ENCODE measurements at regions not wholly inside any gene's neighbourhood (a gene's known extent, or its start where the extent isn't known, plus 50 kb on each side); places are given as distances from the start of the nearest gene placed in this dataset.

DNA sequence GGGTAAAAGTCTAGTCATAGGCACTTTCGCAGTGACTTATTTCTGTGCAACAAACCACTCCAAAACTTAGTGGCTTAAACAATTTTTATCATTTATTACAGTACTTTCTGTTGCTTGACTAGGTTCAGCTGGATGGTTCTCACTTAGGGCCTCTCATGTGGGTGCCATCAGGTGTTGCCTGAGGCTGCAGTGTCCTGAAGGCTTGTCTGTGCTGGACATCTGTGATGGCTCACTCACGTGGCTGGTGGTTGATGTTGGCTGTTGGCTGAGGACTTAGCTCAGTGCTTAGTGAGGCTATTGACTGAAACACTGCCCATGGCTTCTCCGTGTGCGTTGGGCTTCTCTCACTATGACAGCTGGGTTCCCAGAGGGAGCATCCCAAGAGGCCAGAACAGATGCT is 81.4 kb upstream of the GCFC2 start:
- no peak overlapping the region for H3K27ac ChIP-seq
- TF ChIP-seq, protein P1, sequence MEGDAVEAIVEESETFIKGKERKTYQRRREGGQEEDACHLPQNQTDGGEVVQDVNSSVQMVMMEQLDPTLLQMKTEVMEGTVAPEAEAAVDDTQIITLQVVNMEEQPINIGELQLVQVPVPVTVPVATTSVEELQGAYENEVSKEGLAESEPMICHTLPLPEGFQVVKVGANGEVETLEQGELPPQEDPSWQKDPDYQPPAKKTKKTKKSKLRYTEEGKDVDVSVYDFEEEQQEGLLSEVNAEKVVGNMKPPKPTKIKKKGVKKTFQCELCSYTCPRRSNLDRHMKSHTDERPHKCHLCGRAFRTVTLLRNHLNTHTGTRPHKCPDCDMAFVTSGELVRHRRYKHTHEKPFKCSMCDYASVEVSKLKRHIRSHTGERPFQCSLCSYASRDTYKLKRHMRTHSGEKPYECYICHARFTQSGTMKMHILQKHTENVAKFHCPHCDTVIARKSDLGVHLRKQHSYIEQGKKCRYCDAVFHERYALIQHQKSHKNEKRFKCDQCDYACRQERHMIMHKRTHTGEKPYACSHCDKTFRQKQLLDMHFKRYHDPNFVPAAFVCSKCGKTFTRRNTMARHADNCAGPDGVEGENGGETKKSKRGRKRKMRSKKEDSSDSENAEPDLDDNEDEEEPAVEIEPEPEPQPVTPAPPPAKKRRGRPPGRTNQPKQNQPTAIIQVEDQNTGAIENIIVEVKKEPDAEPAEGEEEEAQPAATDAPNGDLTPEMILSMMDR (IDR thresholded peaks at IDR 0.05): no peak
- TF ChIP-seq ZFX (IDR thresholded peaks at IDR 0.05; ENCODE audit: borderline replicate concordance): no peak

DNA sequence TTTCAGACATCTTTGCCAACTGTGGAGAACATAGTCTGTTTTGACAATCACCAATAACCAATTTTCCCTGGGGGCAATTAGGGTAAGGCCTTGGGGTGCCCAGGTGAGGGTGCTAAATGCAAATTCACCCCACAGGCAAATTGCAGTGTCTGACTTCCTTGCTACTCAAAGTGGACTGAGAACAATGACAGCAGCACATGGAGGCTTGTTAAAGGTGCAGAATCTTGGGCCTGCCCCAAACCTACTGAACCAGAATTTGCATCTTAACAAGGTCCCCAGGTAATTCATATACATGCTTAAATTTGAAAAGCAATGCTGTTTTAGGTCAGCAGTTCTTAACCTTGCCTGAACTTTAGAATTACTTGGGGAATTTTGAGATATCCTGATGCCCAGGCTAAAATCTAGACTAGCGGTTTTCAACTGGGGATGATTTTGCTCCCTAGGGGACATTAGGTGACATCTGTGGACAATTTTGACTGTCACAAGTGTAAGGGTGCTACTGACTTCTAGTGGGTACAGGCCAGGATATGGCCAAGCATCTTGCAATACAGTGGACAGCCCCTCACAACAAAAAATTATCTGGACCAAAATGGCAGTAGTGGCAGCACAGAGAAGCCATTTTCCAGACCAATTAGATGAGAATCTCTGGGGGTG is 80.2 kb upstream of the GCFC2 start:
- no peak for TF ChIP-seq ZFX (IDR thresholded peaks at IDR 0.05; ENCODE audit: borderline replicate concordance)
- TF ChIP-seq, protein P1 (IDR thresholded peaks at IDR 0.05): no peak
- H3K27ac ChIP-seq: no peak overlapping the region

DNA sequence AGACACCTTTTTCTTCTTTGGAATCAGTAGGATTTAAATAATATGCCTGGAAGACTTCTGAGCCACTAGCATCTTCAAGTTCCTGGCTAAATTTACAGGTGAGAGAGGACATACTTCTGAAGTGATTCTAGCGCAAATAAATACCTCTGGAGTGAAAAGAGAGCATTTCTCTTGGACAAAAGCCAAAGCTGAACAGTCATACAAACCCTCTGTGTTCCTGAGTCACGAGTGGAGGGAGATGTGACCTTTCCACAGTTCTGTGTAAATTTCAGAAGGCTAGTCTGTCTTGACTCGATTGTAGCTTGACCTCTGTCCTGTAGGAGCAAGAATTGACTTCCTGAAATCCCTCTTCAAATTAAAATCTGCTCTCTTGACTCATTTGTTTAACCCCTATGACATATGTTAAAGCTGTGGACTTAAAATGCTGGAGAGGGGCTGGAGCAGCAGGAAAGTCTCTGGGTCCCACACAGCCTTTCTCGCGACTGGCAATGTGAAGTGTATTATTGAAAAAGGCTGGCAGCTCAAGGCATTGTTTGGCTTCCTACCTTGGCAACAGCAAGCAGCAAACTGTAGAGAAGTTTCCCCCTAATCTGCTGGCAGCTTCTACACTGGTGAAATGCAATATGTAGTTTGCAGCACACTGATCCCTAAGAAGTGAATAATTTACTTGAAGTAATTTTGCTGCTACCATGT is 79.6 kb upstream of the GCFC2 start:
- TF ChIP-seq ZFX (IDR thresholded peaks at IDR 0.05; ENCODE audit: borderline replicate concordance): no peak
- TF ChIP-seq, protein P1 (IDR thresholded peaks at IDR 0.05): no peak
- no peak overlapping the region for H3K27ac ChIP-seq

DNA sequence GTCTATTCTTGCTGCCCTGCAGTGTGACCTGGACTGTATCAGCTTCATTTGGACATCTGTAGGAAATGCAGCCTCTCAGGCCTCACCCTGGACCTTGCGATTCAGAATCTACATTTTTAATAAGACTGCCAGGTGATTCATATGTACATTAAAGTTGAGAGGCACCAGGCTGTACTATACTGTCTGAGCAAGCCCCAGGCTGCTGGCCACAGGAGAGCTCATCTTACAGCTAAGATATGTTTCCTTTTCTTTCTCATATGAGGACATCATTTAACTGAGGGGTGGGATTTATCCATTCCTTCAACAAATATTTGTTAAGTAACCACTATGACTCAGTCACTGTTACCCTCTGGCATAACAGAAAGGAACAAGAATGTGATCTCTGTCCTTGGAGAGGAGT is 78.2 kb upstream of the GCFC2 start:
- TF ChIP-seq ZFX (IDR thresholded peaks at IDR 0.05; ENCODE audit: borderline replicate concordance): no peak
- TF ChIP-seq, protein P1 (IDR thresholded peaks at IDR 0.05): no peak
- H3K27ac ChIP-seq: 0 out of 2 replicates have a peak overlapping the region, but pooled peaks have one; percentile 3

DNA sequence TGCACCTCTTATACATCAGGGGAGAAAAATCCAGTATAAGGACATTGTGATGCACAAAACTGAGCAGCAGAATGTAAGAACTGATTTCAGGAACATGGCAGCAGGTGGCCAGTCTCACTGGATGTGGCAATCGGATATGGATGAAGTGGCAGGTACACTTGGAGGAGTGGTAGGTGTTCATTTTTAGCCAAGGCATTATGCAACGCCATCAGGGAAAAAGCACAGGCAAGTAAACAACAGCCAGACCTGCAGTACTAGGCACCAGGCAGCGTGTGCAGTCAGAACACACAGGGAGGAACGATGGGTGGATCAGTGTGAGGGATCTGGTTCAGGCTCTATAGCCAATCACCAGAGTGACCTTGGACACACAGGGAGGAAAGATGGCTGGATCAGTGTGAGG is 77.4 kb upstream of the GCFC2 start:
- H3K27ac ChIP-seq: no peak overlapping the region
- TF ChIP-seq ZFX (IDR thresholded peaks at IDR 0.05; ENCODE audit: borderline replicate concordance): no peak
- TF ChIP-seq, protein P1 (IDR thresholded peaks at IDR 0.05): no peak

DNA sequence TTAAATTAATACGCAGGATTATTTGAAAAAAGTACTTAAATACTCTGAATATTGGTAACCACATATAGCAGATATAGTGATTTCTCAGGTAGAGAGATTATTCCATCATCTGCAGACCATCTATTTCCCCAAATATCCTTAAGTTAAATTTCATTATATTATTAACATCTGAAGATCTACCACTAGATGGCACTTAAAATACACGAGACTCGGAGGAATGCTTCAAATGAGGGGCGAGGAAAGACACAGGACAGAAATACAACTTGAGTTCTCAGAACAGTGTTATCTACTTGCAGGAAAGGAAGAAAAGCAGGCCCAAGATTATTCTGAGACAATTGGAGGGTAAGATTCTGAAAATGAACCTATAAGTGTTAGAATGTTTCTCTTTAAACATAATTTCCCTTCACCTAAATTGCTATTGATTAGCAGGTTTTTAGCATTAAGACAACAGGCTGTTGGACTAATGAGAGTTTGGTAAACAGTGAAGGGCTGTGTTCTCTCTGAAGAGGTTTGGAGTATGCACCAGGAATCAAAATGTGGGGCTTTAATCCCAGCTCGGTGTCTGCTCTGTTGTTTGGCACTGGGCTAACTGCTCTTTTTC is 76.9 kb upstream of the GCFC2 start:
- TF ChIP-seq ZFX (IDR thresholded peaks at IDR 0.05; ENCODE audit: borderline replicate concordance): no peak
- TF ChIP-seq, protein P1 (IDR thresholded peaks at IDR 0.05): peak; percentile 76
- H3K27ac ChIP-seq: no peak overlapping the region

DNA sequence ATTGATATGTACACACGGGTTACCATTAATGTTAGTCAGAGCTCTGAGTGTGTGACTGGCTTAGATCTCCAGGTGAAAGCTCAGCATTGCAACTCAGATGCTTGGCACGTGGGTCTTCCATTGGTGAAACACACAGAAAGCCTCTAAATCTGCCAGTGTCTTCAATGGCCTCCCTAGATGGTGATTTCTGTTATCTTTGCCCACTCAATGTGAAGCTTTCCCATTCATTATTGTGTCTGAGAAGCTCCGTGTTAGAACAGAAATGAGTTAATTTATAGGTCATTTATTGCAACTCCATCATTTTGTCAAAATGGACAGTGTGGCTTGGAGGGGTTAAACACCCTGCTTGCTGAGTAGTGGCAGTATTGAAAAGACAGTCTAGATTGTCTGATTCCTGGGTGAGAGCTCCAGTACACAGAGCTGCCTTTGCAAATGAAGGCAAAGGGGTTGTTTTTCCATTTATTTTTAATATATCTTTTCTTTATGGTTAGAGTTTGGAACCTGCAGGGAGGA is 64.7 kb upstream of the GCFC2 start:
- TF ChIP-seq ZFX (IDR thresholded peaks at IDR 0.05; ENCODE audit: borderline replicate concordance): no peak
- TF ChIP-seq, protein P1 (IDR thresholded peaks at IDR 0.05): no peak

More for the DNA sequence above, 64.7 kb upstream of the GCFC2 start:
- no peak overlapping the region for H3K27ac ChIP-seq
